MV-4-11 (cell line): ENCODE measurements at regions not wholly inside any gene's neighbourhood (a gene's known extent, or its start where the extent isn't known, plus 50 kb on each side); places are given as distances from the start of the nearest gene placed in this dataset.

Experiments used
- DNase-seq: peaks from one replicate; lab custom pipeline; 2025; lab: John Stamatoyannopoulos, UW

DNA sequence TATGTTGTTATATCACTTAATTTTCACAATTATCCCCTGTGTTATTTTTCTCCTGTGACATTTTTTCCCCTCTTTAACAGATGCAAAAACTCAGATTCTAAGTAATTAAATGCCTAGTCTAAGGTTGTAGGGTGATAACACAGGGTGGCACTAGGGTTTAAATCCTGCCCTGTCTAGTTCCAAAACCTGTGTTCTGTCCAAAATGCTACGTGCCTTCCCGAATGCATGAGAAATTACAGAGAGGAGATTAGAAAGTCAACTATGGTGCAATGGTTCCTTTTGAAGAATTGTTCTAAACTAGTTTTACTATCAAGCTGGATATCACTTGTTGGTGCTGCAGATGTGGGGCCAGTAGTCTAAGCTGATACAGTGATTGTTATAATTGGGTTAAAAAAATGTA is 108.0 kb downstream of the DIPK2A start:
- no peak for DNase-seq

DNA sequence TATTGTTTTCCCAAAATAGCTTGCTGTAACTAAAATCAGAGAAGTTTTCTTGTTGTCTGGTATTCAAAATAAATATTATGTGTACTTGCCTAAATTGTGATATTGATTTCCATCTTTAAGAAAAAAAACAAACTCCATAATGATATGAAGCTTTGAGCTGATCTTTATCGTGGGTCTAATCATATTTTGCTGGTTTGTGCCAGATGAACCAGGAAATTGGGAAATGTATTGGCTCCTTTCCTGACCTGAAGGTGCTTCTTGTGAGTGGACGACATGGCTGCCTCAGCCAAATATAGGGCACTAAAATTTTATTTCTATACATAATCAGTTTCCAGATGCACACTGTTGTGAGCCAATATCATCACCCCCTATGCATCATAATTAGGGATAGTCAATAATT is 113.3 kb downstream of the DIPK2A start:
- no peak for DNase-seq

DNA sequence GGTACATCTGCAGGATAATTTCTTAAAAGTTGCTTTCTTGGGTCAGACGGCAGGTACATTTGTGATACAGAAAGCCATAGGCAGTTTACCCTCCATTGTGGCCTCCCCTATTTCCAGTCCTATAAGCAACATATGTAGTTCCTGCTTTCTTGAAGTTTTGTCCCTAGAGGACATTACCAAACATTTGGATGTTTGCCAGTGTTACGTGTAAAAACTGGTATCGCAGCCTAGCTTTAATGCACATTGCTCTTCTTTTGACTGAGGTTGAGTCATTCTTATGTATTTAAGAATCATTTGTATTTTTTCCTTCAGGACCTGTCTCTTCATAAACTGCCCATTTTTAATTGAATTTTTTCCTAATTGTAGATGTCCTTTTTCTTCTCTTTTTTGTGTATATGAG is 114.3 kb downstream of the DIPK2A start:
- DNase-seq = peak; percentile 74

DNA sequence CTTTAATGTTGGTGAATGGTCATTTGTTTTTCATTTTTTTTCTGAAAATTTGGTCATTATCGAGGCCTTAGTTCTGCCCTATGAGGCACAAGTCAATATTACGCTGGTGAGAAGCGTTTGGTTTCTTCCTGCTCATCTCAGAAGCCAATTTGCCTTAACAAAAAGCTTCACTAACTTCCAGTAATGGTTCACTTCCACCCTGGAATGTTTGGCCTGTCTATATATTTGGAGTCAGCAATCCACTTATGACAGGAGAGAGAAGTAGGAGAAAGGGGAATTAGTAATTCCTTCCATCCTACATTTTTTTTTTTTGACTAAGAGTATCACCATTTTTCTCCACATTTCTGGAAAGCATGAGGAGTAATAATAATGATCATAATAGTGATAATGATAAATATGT is 124.4 kb downstream of the DIPK2A start:
- DNase-seq = no peak

DNA sequence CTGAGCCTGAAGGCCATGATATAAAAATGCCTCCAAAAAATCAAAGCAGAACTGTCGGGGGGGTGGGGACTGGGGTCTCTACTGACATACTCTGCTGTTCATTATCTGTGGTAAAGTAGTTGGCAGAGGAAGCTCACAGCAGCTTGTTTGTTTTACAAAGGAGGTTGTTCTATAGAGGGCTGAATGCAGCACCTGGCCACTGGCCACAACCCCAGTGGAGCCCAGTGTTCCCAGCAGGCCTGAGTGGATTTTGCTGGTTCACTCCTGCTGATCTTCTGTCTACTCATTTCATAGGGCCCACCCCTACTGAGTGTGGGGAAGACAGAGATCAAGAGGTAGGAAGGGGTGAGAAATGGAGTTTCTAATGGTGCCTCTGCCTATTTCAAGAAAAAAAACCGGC is 125.5 kb downstream of the DIPK2A start:
- no peak for DNase-seq

DNA sequence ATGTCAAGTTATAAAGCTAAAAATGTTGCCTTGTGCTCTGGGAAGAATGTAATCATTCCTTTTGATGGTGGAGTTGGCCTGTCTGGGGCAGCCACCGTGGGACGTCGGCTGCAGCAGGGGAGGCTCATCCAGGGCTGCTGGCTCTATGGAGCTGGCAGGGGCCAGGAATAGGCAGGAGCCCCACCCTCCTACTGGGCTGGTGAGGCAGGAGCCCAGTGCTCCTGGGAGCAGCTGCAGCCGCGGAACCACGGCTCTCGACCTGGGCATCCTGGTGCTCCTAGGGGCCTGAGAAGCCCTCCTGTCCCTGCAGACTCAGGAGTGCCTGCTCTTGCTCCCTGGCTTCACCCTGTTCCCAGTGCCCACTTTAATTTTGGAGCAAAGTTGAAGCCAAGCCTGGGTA is 127.1 kb downstream of the DIPK2A start:
- no peak for DNase-seq

DNA sequence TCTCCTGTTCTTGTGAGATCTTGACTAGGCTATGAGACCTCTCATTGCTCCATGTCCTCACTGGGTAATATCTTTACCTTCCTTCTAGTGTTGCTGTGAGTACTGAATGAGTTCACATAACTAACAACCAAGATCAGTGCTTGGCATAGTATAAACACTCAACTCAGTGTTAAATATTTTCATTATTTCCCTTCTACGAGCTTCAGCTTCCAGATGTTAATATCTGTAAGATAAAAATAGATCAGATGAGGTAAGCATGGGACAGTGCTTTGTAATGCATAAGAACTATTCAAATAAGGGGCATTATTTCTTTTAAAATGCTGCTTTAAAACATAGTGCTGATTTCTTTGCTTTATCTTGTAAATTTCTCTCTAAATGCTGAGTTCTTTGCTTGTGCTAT is 130.8 kb downstream of the DIPK2A start:
- no peak for DNase-seq

DNA sequence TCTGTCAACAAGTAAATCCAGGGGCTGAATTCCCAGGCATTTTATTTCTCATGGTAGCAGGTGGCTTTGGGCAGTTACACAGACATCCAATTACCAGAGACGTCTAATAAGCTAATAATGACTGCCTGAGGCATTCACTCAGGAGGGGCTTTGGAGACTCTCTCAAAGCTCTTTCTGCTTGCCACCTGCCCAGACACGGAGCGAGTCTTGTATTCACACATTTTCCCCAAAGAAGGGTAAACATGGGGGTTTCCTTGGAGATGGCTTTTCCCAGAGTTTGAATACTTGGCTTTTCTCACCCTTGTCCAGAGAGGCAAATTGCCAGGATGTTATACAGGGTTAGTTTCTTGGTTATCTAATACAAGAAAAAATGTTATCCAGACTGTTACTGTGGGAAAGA is 132.6 kb downstream of the DIPK2A start:
- no peak for DNase-seq

DNA sequence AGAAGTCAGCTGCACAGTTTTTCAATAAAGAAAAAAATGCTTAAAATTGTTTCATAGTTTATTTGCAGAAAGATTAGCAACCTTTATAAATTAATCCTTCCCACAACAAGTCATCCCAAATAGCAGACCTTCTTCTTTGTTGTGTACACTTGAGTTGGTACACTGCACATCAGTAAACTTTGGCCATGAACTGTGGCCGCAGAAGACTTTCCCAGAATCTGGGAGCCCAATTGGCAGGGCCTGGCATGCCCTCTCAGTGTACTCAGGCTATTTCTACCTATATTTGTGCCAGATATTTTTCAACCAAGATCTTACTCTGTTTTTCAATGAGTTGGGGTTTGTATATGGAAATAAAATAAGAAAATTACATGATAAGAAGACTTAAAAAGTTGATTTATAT is 133.1 kb downstream of the DIPK2A start:
- DNase-seq = no peak

DNA sequence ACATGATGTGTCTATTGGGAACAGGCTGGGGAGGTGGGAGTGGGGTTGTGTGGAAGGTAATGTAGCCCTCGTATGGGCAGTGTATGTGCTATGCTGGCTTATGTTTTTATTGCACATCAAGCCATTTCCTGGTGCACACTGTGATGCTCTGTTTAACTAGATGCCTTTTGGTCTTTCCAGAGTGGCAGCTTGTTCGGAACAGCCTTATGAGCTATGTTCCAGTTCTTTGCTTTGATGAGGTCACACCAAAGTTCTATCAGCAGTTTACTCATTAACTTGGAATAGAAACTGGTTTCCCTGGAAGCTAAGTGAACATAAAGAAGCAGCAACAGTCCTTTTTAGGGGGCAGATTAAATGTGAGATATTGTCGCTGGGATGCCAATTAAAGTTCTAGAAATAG is 133.9 kb downstream of the DIPK2A start:
- DNase-seq = no peak

DNA sequence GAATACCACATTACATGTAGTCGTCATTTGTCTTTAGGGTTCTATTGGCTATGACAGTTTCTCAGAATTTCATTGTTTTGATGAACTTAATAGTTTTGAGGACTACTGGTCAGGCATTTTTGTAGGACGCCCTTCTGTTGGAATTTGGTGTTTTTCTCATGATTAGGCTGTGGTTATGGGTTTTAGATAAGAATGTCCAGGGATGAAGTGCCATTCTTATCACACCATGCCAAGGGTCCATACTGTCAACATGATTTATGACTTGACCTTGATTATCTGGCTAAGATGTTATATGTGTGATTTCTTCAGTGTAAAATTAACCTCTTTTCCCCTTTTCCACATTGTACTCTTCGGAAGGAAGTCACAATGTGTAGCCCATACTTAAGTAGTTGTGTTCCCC is 135.3 kb downstream of the DIPK2A start:
- no peak for DNase-seq

DNA sequence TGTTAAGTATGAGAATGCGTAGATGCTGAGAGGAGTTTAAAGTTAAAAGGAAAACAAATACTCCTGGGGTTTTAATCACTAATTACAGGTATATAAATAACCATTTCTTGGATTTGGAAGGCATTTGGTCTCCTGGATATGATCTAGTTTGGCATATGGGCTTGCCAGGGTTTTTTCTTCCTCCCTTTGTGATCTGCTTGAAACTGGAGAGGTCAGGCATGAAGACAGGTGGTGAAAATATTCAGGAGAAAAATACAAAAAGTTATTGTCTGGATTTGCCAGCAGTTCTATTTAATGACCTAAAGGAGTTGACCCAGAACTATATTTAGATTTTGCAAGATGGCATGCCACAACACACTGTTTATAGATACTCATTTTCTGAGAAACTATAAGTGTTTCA is 136.3 kb downstream of the DIPK2A start:
- no peak for DNase-seq

DNA sequence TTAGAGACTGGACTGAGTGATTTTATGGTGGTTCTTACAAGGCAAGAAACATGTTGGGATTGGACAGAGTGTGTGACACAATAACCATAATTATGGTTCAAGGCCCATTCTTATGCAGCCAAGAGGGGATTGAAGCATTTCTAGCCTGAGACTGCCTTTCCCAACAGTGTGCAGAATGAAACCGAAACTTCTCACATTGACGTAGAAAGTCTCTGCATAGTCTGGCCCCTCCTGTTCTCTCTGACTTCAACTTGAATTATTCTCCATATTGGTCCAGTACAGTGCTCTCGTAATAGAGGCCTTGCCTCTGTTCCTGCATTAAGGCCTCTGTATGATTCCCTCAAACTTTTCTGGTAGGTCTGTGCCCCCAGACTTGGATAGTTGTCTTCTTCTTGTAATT is 138.3 kb downstream of the DIPK2A start:
- peak; percentile 52 for DNase-seq

DNA sequence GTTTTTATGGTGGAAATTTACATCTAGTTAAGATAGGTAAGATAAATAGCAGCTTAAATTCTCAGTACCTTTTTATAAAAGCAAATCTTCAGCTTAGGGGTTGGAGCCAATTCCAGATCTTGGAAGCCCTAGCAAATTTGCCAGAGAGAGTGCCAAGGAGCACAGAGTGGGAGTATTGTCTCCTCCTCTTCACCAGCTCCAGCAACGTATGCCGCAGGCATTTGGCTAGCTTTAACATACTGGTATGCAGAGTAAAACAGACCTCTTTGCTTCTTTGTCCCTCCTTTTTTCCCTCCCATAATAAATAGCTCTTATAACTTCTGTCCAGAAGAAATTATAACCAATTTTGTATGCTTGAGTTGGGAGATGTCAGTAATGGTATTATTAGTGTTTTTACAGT is 140.4 kb downstream of the DIPK2A start:
- no peak for DNase-seq

DNA sequence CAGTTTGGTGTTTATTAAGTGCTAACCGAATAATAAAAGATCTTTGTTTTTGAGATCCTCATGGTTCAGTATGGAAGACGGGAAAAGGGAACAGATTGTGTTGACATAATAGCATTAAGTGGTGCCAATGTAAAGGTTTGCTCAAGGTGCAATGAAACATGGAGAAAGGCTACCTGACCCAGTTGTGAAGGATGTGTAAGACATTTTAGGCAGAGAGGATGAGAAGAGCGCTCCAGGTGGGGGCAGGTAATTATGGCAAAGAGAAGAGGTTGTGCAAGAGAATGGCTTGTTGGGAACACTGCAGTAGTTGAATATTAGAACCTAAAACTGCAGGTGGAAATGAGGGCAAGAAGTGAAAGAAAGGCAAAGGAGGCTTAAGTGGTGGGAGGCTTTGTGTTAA is 140.8 kb downstream of the DIPK2A start:
- DNase-seq = no peak

DNA sequence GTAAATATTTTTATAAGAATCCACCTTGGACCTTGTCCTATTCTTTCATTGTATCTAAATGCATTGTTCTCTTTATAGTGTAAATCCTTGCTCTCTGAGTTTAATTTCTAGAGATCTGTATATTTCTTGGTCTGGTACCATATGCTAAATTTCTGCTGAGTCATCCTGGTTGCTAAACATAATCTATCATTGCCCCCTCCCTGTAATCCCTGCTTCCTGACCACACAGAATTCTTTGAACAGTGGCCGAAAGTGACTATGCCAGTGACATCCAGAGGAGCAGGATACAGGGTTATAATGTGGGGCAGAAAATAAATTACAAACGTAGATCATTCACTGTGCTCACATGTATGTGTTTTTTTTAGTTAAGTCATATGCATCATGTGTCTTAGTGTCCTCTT is 143.1 kb downstream of the DIPK2A start:
- peak; percentile 43 for DNase-seq

DNA sequence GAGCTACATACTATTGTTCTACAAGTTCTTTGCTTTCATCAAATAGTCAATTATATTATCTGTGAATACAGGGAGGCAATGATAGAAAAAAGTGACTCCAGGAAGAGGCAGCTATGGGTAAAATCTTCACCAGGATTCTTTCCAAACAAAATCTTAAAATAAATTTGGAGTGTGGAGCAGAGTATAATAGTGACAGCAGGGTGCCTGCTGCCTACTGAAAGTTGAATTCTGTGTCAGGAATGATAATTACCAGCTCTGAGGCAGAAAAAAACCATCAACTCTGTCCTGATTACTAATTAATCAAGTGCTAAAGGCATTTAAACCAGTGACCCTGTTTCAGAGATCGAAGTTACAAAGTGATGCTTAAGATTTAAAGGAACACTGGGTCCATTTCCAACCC is 148.0 kb downstream of the DIPK2A start:
- DNase-seq = no peak

DNA sequence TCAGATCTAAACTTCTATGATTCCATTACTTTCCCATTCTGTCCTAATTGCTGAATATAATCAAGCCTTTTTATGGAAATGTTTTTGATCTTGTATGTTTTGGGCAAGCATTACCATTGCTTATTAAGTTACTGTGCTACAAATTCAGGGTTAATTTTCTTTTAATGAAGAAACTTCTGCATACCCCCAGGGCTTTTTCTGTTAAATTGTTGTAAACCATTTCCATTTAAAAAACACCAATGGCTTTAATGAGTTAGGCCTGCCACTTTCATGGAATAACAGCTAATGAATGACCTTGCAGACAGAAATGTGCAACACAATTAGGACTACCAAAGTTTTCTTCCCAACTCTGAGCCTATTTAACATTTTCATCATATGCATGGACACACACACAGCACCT is 150.0 kb downstream of the DIPK2A start:
- DNase-seq = no peak

DNA sequence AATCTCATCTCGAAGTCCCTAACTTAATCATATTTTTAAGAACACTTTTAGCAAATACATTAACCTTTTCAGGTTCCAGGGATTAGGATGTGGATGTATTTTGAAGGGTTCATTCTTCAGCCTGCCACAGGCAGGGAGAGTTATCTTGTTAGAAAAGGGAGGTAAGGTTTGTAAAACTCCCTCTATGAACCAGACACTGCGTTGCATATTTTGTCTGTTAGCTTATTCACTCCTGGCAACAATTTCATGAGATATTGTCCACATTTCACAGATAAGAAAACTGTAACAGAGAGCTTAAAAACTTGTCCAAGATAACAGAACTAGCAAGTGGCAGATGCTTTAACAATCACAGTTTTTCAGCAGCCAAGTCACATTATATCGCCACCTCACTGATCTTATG is 155.4 kb downstream of the DIPK2A start:
- no peak for DNase-seq

DNA sequence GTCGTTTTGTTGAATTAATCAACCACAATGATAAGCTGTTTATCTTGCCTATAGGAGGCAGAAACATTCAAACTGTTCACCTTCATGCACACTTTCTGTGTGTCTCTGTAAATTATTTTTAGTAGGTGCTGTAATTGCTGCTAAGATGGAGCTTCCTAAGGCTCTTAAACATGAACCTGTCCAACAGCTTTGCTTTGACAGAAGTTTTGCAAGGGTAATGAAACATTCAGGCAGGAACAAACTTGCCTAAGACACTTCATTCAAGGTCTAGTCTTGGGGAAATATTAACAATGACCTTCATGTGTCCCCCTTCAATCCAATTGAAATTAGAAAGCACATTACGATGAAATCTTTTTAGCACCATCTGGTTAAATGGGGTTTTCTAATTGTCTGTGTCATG is 156.1 kb downstream of the DIPK2A start:
- DNase-seq = no peak

DNA sequence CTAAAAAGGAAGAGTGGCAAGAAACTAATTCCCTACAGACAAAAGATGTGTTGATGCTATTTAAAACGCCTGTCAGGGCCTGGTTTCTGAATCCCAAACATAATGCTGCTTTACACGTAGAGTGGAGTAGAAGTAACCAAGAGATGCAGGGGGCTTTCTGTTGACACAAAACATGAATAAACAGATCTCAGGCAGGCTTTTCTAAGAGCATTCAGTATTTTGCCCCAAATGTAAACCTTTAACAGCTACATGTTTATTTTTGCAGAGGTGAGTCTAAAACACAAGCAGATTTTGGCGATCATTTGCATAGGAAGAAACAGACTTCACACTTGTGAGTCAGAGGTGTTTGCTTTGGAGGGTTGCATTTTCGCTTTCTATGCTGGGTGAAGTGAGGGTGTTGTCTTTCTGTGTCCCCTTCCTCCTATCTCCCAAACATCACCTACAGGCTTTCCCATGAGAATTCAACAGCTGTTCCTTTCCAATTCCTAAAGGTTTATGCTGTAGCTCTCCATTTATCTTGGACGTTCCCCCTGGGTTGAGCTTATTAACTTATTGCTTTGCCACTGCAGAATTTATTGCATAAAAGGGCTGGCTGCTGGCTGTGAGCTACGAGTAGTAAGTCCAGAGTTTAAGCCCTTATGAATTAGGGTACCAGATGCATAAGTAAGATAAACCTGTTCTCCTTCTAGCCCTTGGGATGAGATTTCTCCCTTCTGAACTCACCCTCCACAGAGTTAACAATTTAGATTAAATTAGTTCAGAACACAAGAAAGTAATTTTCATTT is 156.7 kb downstream of the DIPK2A start:
- DNase-seq = no peak

DNA sequence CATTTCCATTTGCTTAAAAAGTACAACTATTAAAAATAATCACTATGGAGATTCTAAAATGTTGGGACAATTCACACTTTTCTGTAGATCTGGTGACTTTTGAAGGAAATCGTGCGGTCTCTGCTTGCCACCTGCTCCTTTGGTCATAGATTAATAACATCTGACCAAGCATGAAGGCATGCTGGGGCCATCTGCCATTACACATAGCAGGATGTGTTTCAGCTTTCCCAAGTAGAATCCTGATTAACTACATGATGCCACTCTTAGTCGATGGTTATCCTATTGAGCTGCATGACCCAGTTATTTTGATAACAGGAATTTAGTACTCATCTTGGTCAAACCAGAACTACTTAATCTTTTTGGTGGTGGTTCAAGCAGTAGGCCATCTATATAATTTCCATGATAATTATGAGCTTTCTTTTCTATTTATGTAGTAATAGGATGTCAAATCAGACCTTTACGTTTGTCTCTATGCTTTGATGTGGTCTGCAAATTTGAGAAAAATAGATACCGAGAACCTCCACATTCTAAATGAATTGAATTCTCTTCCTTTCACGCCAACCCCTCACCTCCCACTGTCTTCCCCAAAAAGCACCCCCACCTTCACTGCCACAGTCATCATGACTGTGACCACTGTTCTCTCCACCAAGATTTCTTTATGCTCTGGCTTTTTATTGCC is 158.1 kb downstream of the DIPK2A start:
- DNase-seq = no peak

DNA sequence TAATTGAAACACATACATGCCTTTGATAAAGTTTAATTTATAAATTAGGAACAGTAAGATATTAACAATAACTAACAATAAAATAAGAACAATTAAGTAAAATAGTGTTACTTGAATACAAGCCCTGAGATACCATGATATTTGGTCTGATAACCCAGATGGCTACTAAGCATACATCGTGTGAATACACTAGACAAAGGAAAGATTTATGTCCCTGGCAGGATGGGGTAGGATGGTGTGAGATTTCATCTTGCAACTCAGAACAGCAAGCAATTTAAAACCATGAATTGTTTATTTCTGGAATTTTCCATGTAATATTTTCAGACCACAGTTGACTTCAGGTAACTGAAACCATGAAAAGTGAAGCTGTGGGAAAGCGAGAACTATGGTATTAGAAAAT is 169.5 kb downstream of the DIPK2A start:
- DNase-seq = no peak

DNA sequence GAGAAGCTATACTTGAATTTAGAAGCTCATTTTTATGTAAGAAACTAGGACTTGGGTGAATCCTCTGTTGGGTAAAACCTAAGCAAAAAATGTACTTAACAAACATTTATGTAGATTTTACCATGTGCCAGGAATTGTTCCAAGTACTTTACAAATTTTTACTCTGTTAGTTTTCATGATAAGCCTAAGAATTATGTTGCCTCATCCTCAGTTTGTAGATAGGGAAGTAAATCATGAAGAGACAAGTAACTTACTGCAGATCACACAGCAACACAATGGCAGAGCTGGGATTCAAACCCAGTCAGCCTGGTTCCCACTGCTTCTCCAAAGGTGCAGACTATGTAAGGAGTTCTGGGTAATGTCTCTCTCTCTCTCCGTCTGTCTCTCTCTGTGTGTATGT is 169.9 kb downstream of the DIPK2A start:
- no peak for DNase-seq
